GM13977 (cell line): ENCODE measurements at regions not wholly inside any gene's neighbourhood (a gene's known extent, or its start where the extent isn't known, plus 50 kb on each side); places are given as distances from the start of the nearest gene placed in this dataset.

Source experiments
- DNase-seq: peaks from one replicate; pipeline ENCODE4 v3.0.0; 2012; ENCODE audit warnings: low spot score
- CTCF ChIP-seq: IDR thresholded peaks from 2 replicates; pipeline ENCODE4 v1.5.1; 2012; ENCODE audit warnings: mild to moderate bottlenecking, control low read depth; ENCODE audit not compliant: insufficient read depth; ENCODE audit errors: extremely low read depth, missing control alignments
- in situ Hi-C: fragments of 300-500 bp; cut with MboI; formaldehyde crosslinking; loops from one replicate; pipeline ENCODE4 v1.12.0; 2022; ENCODE audit warnings: low sequenced_read_pairs, low pct_unique_long_range_greater_than_20kb, mixed read lengths, inconsistent platforms; ENCODE audit not compliant: unreplicated experiment

GRCh38 chr9:81213456-81213855 lies 475.9 kb downstream of the TLE1 start:
- no peak for DNase-seq
- in situ Hi-C loops, result no loop called here

GRCh38 chr9:81211741-81212140 lies 477.6 kb downstream of the TLE1 start:
- no peak for TF ChIP-seq CTCF
- in situ Hi-C loops, result no loop called here

More at GRCh38 chr9:81213456-81213855, 475.9 kb downstream of the TLE1 start:
- no peak for TF ChIP-seq CTCF

GRCh38 chr9:81207651-81208050 lies 481.7 kb downstream of the TLE1 start:
- no peak for DNase-seq
- in situ Hi-C loops, result no loop called here
- no peak for TF ChIP-seq CTCF

More at GRCh38 chr9:81211741-81212140, 477.6 kb downstream of the TLE1 start:
- DNase-seq, result no peak

DNA sequence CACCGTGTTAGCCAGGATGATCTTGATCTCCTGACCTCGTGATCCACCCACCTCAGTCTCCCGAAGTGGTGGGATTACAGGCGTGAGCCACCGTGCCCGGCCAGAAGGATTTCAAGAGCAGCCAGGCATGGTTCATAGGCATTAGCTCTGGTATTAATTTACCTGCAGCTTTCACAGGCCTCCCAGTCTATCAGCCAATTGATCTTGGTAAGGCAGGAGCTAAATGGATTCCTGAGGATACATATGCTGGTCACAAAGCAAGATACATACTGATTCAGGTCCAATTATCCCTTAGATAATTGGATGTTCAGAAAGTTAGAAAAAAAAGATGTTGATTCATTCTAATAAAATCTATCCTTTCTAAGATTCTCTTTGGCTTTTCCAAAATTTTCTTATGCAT lies 487.1 kb downstream of the TLE1 start:
- TF ChIP-seq CTCF, result no peak
- DNase-seq, result no peak
- in situ Hi-C loops, result no loop called here

DNA sequence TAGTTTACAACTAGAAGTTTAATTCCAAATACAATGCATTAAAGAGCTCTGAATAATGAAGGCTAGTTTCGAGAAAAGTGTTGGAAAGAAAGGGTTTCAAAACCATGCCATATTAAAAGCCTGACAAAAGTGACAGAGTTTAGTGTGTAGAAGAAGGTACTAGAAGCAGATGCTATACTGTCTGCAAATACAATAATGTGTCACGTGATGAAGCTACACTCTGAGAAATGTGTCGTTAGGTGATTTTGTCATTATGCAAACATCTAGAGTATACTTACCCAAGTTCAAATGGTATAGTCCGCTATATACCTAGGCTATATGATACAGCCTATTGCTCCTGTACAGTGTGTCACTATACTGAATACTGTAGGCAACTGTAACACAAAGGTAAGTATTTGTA lies 494.1 kb downstream of the TLE1 start:
- DNase-seq, result no peak
- in situ Hi-C loops, result no loop called here
- TF ChIP-seq CTCF, result no peak

DNA sequence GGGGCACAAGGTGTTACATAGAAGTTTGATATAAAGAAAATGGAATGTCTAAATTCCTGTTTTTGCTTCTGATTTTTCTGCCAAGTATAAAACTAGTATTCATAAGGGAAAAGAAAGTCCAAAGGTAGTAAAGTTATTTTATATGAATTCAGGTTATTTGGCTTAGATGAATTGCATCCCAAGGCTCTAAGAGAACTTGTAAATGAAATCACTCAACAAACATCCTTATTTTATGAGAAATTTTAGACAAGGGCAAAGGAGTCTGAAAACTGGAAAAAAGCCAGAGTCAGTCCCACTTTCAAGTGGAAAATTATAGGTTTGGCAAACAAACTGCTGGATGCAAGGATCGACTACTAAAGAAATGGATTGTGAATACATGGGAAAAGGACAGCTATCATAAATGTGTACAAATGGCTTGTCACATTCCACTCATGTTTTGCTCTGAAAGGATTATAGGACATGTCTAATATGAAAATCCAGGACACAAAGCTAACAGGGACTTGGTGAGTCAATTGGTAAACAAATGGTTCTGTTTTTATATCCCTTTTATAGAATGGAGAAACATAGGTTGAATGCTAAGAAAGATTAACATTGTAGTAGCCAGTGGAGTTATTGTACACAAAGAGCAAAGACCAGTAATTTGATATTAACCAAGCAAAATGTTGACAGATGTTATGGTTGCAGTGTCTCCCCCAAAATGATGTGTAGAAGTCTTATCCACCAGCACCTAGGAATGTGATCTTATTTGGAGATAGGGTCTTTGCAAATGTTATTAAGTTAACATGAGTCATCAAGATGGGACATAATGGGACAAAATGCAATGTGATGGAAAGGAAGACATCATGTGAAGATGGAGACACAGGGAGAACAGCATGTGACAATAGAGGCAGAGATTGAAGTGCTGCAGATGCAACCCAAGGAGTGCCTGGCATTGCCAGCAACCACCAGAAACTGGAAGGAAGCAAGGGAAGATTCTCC lies 495.7 kb downstream of the TLE1 start:
- TF ChIP-seq CTCF, result no peak
- in situ Hi-C loops, result no loop called here
- DNase-seq, result no peak
